HG03066 (cell line): ENCODE measurements at regions not wholly inside any gene's neighbourhood (a gene's known extent, or its start where the extent isn't known, plus 50 kb on each side); places are given as distances from the start of the nearest gene placed in this dataset.
"Not testable (repeated sequence)": the region's sequence is repeated elsewhere in the genome, so short reads cannot be mapped to it uniquely, and the experiment has no call there.

Experiments used
- ATAC-seq: cut with Tn5 transposase; IDR thresholded peaks from one replicate; pipeline ENCODE4 v1.9.1; 2021; ENCODE audit warnings: low read depth; ENCODE audit not compliant: unreplicated experiment

- ATAC-seq, result no peak
Measured at GRCh38 chr7:25578991-25579777, 350.9 kb upstream of the NPVF start.

GRCh38 chr7:25579778-25580075 lies 351.4 kb upstream of the NPVF start:
- no peak for ATAC-seq

- no peak for ATAC-seq
Measured at GRCh38 chr7:25580141-25580540, 351.9 kb upstream of the NPVF start.

- no peak for ATAC-seq
Measured at GRCh38 chr7:25583621-25584020, 355.3 kb upstream of the NPVF start.

- ATAC-seq, result no peak
Measured at GRCh38 chr7:25584112-25584938, 356.0 kb upstream of the NPVF start.

GRCh38 chr7:25586513-25586912 lies 358.2 kb upstream of the NPVF start:
- ATAC-seq, result no peak

- no peak for ATAC-seq
Measured at GRCh38 chr7:25594122-25594521, 365.8 kb upstream of the NPVF start.

GRCh38 chr7:25594728-25595127 lies 366.4 kb upstream of the NPVF start:
- no peak for ATAC-seq

- ATAC-seq, result no peak
Measured at GRCh38 chr7:25595996-25596395, 367.7 kb upstream of the NPVF start.

GRCh38 chr7:25596443-25596842 lies 368.2 kb upstream of the NPVF start:
- no peak for ATAC-seq

- no peak for ATAC-seq
Measured at GRCh38 chr7:25597946-25598345, 369.7 kb upstream of the NPVF start.

GRCh38 chr7:25598765-25599164 lies 370.5 kb upstream of the NPVF start:
- no peak for ATAC-seq

GRCh38 chr7:25600262-25600920 lies 372.1 kb upstream of the NPVF start:
- no peak for ATAC-seq

- not testable (repeated sequence) for ATAC-seq
Measured at GRCh38 chr7:25602730-25603426, 374.6 kb upstream of the NPVF start.

GRCh38 chr7:25603427-25603740 lies 375.1 kb upstream of the NPVF start:
- ATAC-seq, result not testable (repeated sequence)

GRCh38 chr7:25611196-25611595 lies 382.9 kb upstream of the NPVF start:
- no peak for ATAC-seq

GRCh38 chr7:25613912-25614311 lies 385.6 kb upstream of the NPVF start:
- ATAC-seq, result no peak

- no peak for ATAC-seq
Measured at GRCh38 chr7:25614415-25614814, 386.1 kb upstream of the NPVF start.

GRCh38 chr7:25615003-25615402 lies 386.7 kb upstream of the NPVF start:
- ATAC-seq, result no peak

GRCh38 chr7:25615593-25615992 lies 387.3 kb upstream of the NPVF start:
- ATAC-seq, result no peak

GRCh38 chr7:25617214-25617613 lies 388.9 kb upstream of the NPVF start:
- no peak for ATAC-seq
